WTC11 (cell line): ENCODE measurements at regions not wholly inside any gene's neighbourhood (a gene's known extent, or its start where the extent isn't known, plus 50 kb on each side); places are given as distances from the start of the nearest gene placed in this dataset.

Source experiments
- ATAC-seq: fragments of 200-7000 bp; cut with Tn5 transposase; 2 replicates; pipeline ENCODE4 v1.10.0; 2021; ENCODE audit warnings: mild to moderate bottlenecking, moderate library complexity
- CTCF ChIA-PET: fragments of 300-600 bp; sonication (Branson Sonifier 250); formaldehyde crosslinking; loops from one replicate; lab custom pipeline; 2021; ENCODE audit warnings: antibody characterized with exemption; lab: Charles Lee
- POLR2A ChIA-PET: fragments of 350-600 bp; sonication (Branson Sonifier 250); formaldehyde crosslinking; loops from one replicate; lab custom pipeline; 2021; ENCODE audit warnings: antibody characterized with exemption; lab: Charles Lee
- DNase-seq: peaks from one replicate; pipeline ENCODE4 v3.0.0; 2021; ENCODE audit warnings: low spot score
- H3K27ac Mint-ChIP-seq: 2 replicates; pipeline ENCODE4 v1.8.0; 2021; ENCODE audit warnings: mixed read lengths
- H3K27me3 Mint-ChIP-seq: 2 replicates; pipeline ENCODE4 v1.8.0; 2021; ENCODE audit warnings: low read depth, mild to moderate bottlenecking, moderate library complexity, mixed read lengths
- H3K36me3 Mint-ChIP-seq: 2 replicates; pipeline ENCODE4 v1.8.0; 2021; ENCODE audit warnings: mixed read lengths
- H3K4me1 Mint-ChIP-seq: 2 replicates; pipeline ENCODE4 v1.8.0; 2022; ENCODE audit warnings: mixed read lengths
- H3K4me3 Mint-ChIP-seq: 2 replicates; pipeline ENCODE4 v1.8.0; 2021; ENCODE audit warnings: mild to moderate bottlenecking, moderate library complexity, mixed read lengths
- H3K9me3 Mint-ChIP-seq: 2 replicates; pipeline ENCODE4 v1.8.0; 2021; ENCODE audit warnings: mixed read lengths
- AR ChIP-seq: fragments of 250-450 bp; sonication (Bioruptor Pico); IDR thresholded peaks from 2 replicates; pipeline ENCODE4 v1.9.0; 2021; ENCODE audit warnings: mild to moderate bottlenecking
- FOXJ3 ChIP-seq: sonication (generic); formaldehyde crosslinking; IDR thresholded peaks from 2 replicates; pipeline ENCODE4 v1.9.0; 2021; ENCODE audit warnings: missing genetic modification reagents, mild to moderate bottlenecking, borderline replicate concordance
- NR1H2 ChIP-seq: sonication (generic); formaldehyde crosslinking; IDR thresholded peaks from 2 replicates; pipeline ENCODE4 v1.9.0; 2021; ENCODE audit warnings: mild to moderate bottlenecking, moderate library complexity, missing genetic modification reagents
- SMAD4 ChIP-seq: sonication (generic); formaldehyde crosslinking; IDR thresholded peaks from 2 replicates; pipeline ENCODE4 v1.8.0; 2022; ENCODE audit warnings: mild to moderate bottlenecking, missing genetic modification reagents
- SP1 ChIP-seq: sonication (generic); formaldehyde crosslinking; conservative IDR thresholded peaks from 2 replicates; pipeline ENCODE4 v1.8.1; 2022; ENCODE audit warnings: missing genetic modification reagents
- ZNF138 ChIP-seq: sonication (generic); formaldehyde crosslinking; conservative IDR thresholded peaks from 2 replicates; pipeline ENCODE4 v1.8.1; 2022; ENCODE audit warnings: mild to moderate bottlenecking, moderate library complexity, missing genetic modification reagents
- ZNF396 ChIP-seq: fragments of 250-450 bp; sonication (Bioruptor Pico); IDR thresholded peaks from 2 replicates; pipeline ENCODE4 v1.8.0; 2021; ENCODE audit warnings: mild to moderate bottlenecking, moderate library complexity, borderline replicate concordance
- ZNF416 ChIP-seq: fragments of 250-450 bp; sonication (Bioruptor Pico); IDR thresholded peaks from 2 replicates; pipeline ENCODE4 v1.9.0; 2021; ENCODE audit warnings: mild to moderate bottlenecking, inconsistent platforms
- ZNF532 ChIP-seq: fragments of 250-450 bp; sonication (Bioruptor Pico); IDR thresholded peaks from 2 replicates; pipeline ENCODE4 v1.9.0; 2021; ENCODE audit warnings: mild to moderate bottlenecking, borderline replicate concordance
- TF ChIP-seq, protein P1 (sequence below): sonication (generic); formaldehyde crosslinking; IDR thresholded peaks from 2 replicates; pipeline ENCODE4 v1.8.1; 2022; ENCODE audit warnings: missing genetic modification reagents, borderline replicate concordance
- TF ChIP-seq, protein P2 (sequence below): sonication (generic); formaldehyde crosslinking; IDR thresholded peaks from 2 replicates; pipeline ENCODE4 v1.8.1; 2022; ENCODE audit warnings: low read depth, mild to moderate bottlenecking, moderate library complexity, missing genetic modification reagents, borderline replicate concordance
- TF ChIP-seq, protein P3 (sequence below): sonication (generic); formaldehyde crosslinking; IDR thresholded peaks from 2 replicates; pipeline ENCODE4 v1.8.1; 2022; ENCODE audit warnings: low read depth, missing genetic modification reagents, borderline replicate concordance
- TF ChIP-seq, protein P4 (sequence below): sonication (generic); formaldehyde crosslinking; IDR thresholded peaks from 2 replicates; pipeline ENCODE4 v1.8.0; 2022; ENCODE audit warnings: mild to moderate bottlenecking, missing genetic modification reagents

DNA sequence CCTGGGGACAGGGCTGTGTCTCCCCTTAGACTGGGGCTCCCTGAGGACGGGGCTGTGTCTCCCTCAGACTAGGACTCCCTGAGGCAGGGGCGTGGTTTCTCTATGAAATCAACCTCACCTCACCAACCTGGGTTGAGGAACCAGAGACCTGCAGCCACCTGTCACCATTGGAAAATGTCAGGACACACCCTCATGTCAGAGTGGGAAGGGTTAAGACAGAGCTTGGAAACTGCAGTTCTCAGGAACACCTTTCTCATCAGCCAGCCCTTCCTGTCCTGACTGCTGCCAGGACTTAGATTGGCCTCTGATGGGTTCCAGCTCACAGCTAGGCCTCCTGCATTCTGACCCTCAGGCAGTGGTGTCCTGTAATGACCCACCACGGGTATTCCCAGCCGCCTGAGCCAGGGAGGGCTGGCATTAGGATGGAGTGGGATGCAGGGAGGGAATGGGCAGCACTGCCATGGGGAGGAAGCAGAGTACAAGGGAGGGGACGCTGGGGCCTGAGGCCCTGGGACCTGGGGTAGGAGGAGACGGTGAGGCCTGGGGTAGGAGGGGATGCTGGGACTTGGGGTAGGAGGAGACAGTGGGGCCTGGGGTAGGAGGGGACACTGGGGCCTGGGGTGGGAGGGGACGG is 76.3 kb downstream of the MRPL14 start:
- Mint-ChIP-seq H3K27me3 (no peaks in the 10 kb centered on the region), H3K36me3 (no peaks in the 10 kb centered on the region), H3K9me3 (no peaks in the 10 kb centered on the region), H3K4me3 (no peak overlapping the region), H3K4me1 (peaks cover 25% of the 10 kb centered on the region), H3K27ac (no peak overlapping the region)
- no peak for DNase-seq
- no peak for ATAC-seq
- ChIA-PET CTCF (interaction anchor here (4.9 kb wide), 1 partner anchor 11 kb away, joined by 53 read pairs; no protein-coding TSS in a partner anchor), POLR2A (interaction anchor here (1.3 kb wide), 1 partner anchor 23 kb away, joined by 3 read pairs; no protein-coding TSS in a partner anchor)
- TF ChIP-seq, protein P1, sequence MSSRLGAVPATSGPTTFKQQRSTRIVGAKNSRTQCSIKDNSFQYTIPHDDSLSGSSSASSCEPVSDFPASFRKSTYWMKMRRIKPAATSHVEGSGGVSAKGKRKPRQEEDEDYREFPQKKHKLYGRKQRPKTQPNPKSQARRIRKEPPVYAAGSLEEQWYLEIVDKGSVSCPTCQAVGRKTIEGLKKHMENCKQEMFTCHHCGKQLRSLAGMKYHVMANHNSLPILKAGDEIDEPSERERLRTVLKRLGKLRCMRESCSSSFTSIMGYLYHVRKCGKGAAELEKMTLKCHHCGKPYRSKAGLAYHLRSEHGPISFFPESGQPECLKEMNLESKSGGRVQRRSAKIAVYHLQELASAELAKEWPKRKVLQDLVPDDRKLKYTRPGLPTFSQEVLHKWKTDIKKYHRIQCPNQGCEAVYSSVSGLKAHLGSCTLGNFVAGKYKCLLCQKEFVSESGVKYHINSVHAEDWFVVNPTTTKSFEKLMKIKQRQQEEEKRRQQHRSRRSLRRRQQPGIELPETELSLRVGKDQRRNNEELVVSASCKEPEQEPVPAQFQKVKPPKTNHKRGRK (CRISPR knock-in tag), result no peak
- TF ChIP-seq ZNF416 (CRISPR knock-in tag) (no peak), SMAD4 (CRISPR knock-in tag) (no peak), AR (CRISPR knock-in tag) (no peak), ZNF532 (no peak), SP1 (CRISPR knock-in tag) (no peak), NR1H2 (no peak), ZNF396 (CRISPR knock-in tag) (no peak), ZNF138 (CRISPR knock-in tag) (no peak), FOXJ3 (CRISPR knock-in tag) (no peak)
- TF ChIP-seq, protein P2, sequence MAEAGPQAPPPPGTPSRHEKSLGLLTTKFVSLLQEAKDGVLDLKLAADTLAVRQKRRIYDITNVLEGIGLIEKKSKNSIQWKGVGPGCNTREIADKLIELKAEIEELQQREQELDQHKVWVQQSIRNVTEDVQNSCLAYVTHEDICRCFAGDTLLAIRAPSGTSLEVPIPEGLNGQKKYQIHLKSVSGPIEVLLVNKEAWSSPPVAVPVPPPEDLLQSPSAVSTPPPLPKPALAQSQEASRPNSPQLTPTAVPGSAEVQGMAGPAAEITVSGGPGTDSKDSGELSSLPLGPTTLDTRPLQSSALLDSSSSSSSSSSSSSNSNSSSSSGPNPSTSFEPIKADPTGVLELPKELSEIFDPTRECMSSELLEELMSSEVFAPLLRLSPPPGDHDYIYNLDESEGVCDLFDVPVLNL (CRISPR knock-in tag), result no peak
- TF ChIP-seq, protein P3, sequence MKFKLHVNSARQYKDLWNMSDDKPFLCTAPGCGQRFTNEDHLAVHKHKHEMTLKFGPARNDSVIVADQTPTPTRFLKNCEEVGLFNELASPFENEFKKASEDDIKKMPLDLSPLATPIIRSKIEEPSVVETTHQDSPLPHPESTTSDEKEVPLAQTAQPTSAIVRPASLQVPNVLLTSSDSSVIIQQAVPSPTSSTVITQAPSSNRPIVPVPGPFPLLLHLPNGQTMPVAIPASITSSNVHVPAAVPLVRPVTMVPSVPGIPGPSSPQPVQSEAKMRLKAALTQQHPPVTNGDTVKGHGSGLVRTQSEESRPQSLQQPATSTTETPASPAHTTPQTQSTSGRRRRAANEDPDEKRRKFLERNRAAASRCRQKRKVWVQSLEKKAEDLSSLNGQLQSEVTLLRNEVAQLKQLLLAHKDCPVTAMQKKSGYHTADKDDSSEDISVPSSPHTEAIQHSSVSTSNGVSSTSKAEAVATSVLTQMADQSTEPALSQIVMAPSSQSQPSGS (CRISPR knock-in tag), result no peak
- TF ChIP-seq, protein P4, sequence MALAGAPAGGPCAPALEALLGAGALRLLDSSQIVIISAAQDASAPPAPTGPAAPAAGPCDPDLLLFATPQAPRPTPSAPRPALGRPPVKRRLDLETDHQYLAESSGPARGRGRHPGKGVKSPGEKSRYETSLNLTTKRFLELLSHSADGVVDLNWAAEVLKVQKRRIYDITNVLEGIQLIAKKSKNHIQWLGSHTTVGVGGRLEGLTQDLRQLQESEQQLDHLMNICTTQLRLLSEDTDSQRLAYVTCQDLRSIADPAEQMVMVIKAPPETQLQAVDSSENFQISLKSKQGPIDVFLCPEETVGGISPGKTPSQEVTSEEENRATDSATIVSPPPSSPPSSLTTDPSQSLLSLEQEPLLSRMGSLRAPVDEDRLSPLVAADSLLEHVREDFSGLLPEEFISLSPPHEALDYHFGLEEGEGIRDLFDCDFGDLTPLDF (CRISPR knock-in tag), result no peak
